Glutamatergic neuron (in vitro differentiated cells): ENCODE measurements at regions not wholly inside any gene's neighbourhood (a gene's known extent, or its start where the extent isn't known, plus 50 kb on each side); places are given as distances from the start of the nearest gene placed in this dataset.

Experiments
- DNase-seq: peaks from one replicate; pipeline ENCODE4 v3.0.0; 2022
- H3K27ac Mint-ChIP-seq: one replicate; pipeline ENCODE4 v1.8.0; 2020; ENCODE audit warnings: mild to moderate bottlenecking, mixed read lengths, inconsistent platforms; ENCODE audit not compliant: unreplicated experiment
- H3K27me3 Mint-ChIP-seq: one replicate; pipeline ENCODE4 v1.8.0; 2020; ENCODE audit warnings: mild to moderate bottlenecking, moderate library complexity, mixed read lengths, inconsistent platforms; ENCODE audit not compliant: unreplicated experiment
- H3K36me3 Mint-ChIP-seq: one replicate; pipeline ENCODE4 v1.8.0; 2020; ENCODE audit warnings: mild to moderate bottlenecking, mixed read lengths, inconsistent platforms; ENCODE audit not compliant: unreplicated experiment
- H3K4me1 Mint-ChIP-seq: one replicate; pipeline ENCODE4 v1.8.0; 2020; ENCODE audit warnings: mild to moderate bottlenecking, low read depth, mixed read lengths, inconsistent platforms; ENCODE audit not compliant: unreplicated experiment
- H3K4me3 Mint-ChIP-seq: one replicate; pipeline ENCODE4 v1.8.0; 2020; ENCODE audit warnings: mild to moderate bottlenecking, mixed read lengths, inconsistent platforms; ENCODE audit not compliant: unreplicated experiment
- H3K9me3 Mint-ChIP-seq: one replicate; pipeline ENCODE4 v1.8.0; 2020; ENCODE audit warnings: mild to moderate bottlenecking, moderate library complexity, mixed read lengths, inconsistent platforms; ENCODE audit not compliant: unreplicated experiment
- TF ChIP-seq, protein P1 (sequence below): fragments of 200-600 bp; sonication (generic); IDR thresholded peaks from one replicate; pipeline ENCODE4 v1.5.0; 2021; ENCODE audit not compliant: partially characterized antibody, unreplicated experiment

DNA sequence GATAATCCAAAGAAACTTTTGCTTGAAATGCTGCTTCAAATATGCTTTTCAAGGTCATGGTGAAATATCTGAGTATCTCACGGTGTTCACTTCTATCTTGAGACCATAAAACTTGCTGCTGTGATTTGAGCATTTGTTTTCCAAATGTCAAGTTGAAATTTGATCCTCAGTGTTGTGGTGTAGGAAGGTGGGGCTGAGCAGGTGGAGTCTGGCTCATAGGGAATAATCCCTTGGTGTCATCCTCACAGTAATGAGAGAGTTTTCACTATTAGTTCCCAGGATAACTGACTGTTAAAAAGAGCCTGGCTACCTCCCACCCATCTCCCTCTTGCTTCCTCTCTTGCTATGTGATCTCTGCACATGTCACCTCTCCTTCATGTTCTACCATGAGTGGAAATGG is 858.0 kb upstream of the SLITRK5 start:
- Mint-ChIP-seq H3K27ac (no peak overlapping the region), H3K4me3 (no peak overlapping the region), H3K9me3 (no peaks in the 10 kb centered on the region), H3K4me1 (peaks cover 7% of the 10 kb centered on the region), H3K27me3 (no peaks in the 10 kb centered on the region), H3K36me3 (no peaks in the 10 kb centered on the region)
- DNase-seq, result no peak
- TF ChIP-seq, protein P1, sequence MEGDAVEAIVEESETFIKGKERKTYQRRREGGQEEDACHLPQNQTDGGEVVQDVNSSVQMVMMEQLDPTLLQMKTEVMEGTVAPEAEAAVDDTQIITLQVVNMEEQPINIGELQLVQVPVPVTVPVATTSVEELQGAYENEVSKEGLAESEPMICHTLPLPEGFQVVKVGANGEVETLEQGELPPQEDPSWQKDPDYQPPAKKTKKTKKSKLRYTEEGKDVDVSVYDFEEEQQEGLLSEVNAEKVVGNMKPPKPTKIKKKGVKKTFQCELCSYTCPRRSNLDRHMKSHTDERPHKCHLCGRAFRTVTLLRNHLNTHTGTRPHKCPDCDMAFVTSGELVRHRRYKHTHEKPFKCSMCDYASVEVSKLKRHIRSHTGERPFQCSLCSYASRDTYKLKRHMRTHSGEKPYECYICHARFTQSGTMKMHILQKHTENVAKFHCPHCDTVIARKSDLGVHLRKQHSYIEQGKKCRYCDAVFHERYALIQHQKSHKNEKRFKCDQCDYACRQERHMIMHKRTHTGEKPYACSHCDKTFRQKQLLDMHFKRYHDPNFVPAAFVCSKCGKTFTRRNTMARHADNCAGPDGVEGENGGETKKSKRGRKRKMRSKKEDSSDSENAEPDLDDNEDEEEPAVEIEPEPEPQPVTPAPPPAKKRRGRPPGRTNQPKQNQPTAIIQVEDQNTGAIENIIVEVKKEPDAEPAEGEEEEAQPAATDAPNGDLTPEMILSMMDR, result no peak

DNA sequence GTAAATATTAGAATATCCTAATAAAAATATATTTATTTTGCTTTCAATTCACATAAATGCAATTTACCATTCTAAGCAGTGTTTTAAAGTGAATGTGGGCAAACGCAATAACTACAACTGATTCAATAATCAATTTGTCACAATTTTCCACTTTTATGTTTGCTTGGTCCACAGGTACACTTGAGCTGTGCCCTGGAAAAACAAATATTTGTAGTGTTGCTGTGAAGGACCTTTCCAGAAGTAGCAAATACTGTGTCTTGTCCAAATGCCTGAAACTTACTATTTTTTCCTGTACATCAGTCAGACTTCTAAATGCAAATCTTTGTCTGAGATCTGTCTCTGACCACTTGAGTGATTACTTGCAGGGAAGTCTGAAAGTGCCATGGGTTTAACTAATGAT is 845.8 kb upstream of the SLITRK5 start:
- Mint-ChIP-seq H3K36me3 (no peaks in the 10 kb centered on the region), H3K27me3 (no peaks in the 10 kb centered on the region), H3K9me3 (peaks cover 1% of the 10 kb centered on the region), H3K4me3 (no peak overlapping the region), H3K27ac (no peak overlapping the region), H3K4me1 (no peaks in the 10 kb centered on the region)
- no peak for DNase-seq
- TF ChIP-seq, protein P1, result no peak

DNA sequence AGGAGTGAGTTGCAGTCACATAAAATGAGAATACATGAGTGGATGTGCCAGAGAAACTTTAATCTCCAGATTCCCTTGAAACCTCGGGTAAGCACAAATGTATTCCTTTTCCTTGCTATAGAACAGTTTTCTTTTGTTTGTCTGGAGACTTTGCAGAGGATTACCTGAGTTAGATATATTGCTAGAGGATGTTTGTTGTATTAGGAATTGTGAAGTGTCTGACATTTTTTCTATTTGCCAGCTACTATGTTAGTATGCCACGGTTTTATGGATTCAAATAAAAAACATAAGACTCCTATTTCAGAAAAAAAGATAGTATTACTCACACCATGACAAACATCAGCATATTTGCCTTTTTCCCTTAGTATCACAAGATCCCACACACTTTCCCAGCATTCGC is 844.9 kb upstream of the SLITRK5 start:
- Mint-ChIP-seq H3K4me1 (no peaks in the 10 kb centered on the region), H3K36me3 (no peaks in the 10 kb centered on the region), H3K4me3 (no peak overlapping the region), H3K9me3 (peaks cover 1% of the 10 kb centered on the region), H3K27ac (no peak overlapping the region), H3K27me3 (no peaks in the 10 kb centered on the region)
- TF ChIP-seq, protein P1, result no peak
- no peak for DNase-seq

DNA sequence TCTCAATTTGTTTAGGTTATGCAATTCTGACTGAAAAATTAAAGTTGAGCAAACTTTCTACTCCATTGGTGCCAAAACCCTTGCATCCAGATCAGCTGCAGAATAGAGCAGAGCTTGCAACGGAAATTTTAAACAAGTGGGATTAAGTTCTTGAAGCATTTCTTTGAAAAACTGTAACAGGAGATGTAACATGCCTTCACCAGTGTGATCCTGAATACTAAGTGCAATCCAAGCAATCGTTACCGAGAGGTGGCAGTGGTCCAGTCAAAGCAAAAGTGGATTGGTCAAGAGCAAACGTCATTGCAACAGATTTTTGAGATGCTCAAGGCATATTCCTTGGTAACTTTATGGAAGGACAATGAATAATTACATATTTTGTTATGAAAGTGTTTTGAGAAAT is 841.1 kb upstream of the SLITRK5 start:
- no peak overlapping the region for H3K4me3 Mint-ChIP-seq
- no peaks in the 10 kb centered on the region for H3K4me1 Mint-ChIP-seq
- H3K27me3 Mint-ChIP-seq, result no peaks in the 10 kb centered on the region
- peaks cover 1% of the 10 kb centered on the region for H3K9me3 Mint-ChIP-seq
- TF ChIP-seq, protein P1, result no peak
- H3K36me3 Mint-ChIP-seq, result no peaks in the 10 kb centered on the region
- no peak for DNase-seq
- H3K27ac Mint-ChIP-seq, result no peak overlapping the region

DNA sequence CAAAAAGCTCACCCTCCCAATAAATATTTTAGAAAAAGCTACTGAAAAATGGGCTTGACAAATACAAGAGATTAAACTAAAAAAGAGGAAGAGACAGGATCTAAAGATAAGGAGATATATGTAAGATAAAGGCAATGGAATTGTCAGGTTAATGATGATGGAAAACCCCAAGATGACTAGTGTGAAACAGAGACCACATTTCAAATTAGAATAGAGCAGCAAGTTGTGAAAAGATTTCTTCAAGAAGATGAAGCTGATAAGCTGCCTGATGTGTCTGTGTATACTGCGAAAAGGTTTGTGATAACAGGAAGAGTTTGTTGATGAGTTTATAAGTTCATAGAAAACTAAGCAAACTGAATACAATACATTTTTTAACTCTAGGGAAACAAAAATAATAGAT is 840.1 kb upstream of the SLITRK5 start:
- Mint-ChIP-seq H3K4me1 (no peaks in the 10 kb centered on the region), H3K4me3 (no peak overlapping the region), H3K27me3 (no peaks in the 10 kb centered on the region), H3K9me3 (peaks cover 1% of the 10 kb centered on the region), H3K36me3 (peaks cover 5% of the 10 kb centered on the region), H3K27ac (no peak overlapping the region)
- TF ChIP-seq, protein P1, result no peak
- DNase-seq, result no peak
